ENCODE measurements at regions not wholly inside any gene's neighbourhood (a gene's known extent, or its start where the extent isn't known, plus 50 kb on each side); places are given as distances from the start of the nearest gene placed in this dataset.

DNA sequence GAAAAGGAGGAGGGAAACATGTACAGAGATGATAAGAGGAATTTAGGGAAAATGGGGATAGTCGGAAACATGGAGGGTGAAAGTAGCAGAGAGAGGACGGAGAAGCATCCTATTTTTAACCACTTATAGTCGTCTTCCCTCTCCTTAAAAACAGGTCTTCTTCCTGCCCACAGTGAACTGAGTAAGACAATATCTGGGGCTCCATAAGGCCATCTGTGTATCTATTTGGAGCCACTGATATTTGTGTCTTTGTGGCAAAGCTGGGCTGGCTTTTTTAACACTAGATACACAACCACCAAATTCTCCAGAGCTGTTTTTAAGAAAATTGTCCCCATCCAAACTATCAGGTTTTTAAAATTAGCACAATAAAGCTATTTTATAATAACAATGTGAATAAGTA, 109.5 kb upstream of the RAP1B start:
- ChIA-PET CTCF (no interaction called here), RAD21 (ENCODE audit: low non-redundant PET in 1 of 2, low total read pairs in 2 of 2, uncharacterized antibody in 2 of 2, unreplicated experiment in 2 of 2) (no interaction called here), POLR2A (no interaction called here)
- TF ChIP-seq YY1 (IDR thresholded peaks at IDR 0.05; ENCODE audit: extremely low read depth, insufficient replicate concordance, low read depth, low read length) (no peak), SIN3A (IDR thresholded peaks at IDR 0.05; ENCODE audit: low read depth) (no peak)
- no peak overlapping the region for H2AFZ ChIP-seq (ENCODE audit: low read depth, low read length, poor library complexity, severe bottlenecking)
- H3K4me1 ChIP-seq (ENCODE audit: control insufficient read depth in 1 of 2, insufficient read depth in 2 of 2, low read length in 2 of 2) = peaks cover 5 to 18% of the 10 kb centered on the region in 2 experiments; a peak in 3 of 4 replicates
- no peak overlapping the region for H3K27ac ChIP-seq (ENCODE audit: low read depth, low read length)
- ATAC-seq (no peak), DNase-seq (ENCODE audit: low read depth, low spot score) (no peak)
- H3K4me2 ChIP-seq (ENCODE audit: low read length) = no peak overlapping the region
- intact Hi-C loops (cut with micrococcal nuclease) = no loop called here
- H3K9me3 ChIP-seq (ENCODE audit: control insufficient read depth in 1 of 2, insufficient read depth in 1 of 2, low read depth in 1 of 2, low read length in 2 of 2) = no peaks in the 10 kb centered on the region
- no peaks in the 10 kb centered on the region for H3K27me3 ChIP-seq (ENCODE audit: insufficient read depth, low read length)
- no peaks in the 10 kb centered on the region for H3K79me2 ChIP-seq (ENCODE audit: insufficient read depth, low read length)
- BruUV-seq (replicated peaks) = no TSS peak
- no peak overlapping the region for H3K9ac ChIP-seq (ENCODE audit: low read length)
- H3K9me2 ChIP-seq (ENCODE audit: insufficient read depth) = no peaks in the 10 kb centered on the region
- H3K36me3 ChIP-seq (ENCODE audit: control insufficient read depth in 1 of 2, insufficient read depth in 2 of 2, low read length in 2 of 2) = no peaks in the 10 kb centered on the region
- H3K4me3 ChIP-seq (replicated peaks in 1 of 2; ENCODE audit: low read depth in 1 of 2, low read length in 2 of 2) = no peak overlapping the region
- no peaks in the 10 kb centered on the region for H4K20me1 ChIP-seq (ENCODE audit: insufficient read depth)

DNA sequence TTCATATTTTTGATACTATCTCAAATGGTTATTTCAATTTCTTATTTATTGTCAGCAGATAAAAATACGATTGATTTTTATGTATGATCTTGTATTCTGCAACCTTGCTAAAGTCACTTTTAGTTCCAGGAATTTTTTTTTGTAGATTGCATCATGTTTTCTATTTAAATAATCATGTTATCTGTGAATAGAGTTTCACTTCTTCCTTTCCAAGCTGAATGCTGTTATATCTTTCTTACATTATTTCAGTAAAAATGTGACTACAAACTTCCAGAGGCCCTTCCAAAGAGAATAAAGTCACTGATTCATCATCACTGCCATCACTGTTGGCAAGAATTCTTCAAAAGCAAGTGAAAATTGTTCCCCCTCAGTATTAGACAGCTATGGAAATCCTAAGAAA, 104.7 kb upstream of the RAP1B start:
- intact Hi-C loops (cut with micrococcal nuclease) = no loop called here
- ChIA-PET CTCF (no interaction called here), POLR2A (no interaction called here), RAD21 (ENCODE audit: low non-redundant PET in 1 of 2, low total read pairs in 2 of 2, uncharacterized antibody in 2 of 2, unreplicated experiment in 2 of 2) (no interaction called here)
- ATAC-seq = no peak
- no peaks in the 10 kb centered on the region for H3K27me3 ChIP-seq (ENCODE audit: insufficient read depth, low read length)
- H3K79me2 ChIP-seq (ENCODE audit: insufficient read depth, low read length) = no peaks in the 10 kb centered on the region
- no peaks in the 10 kb centered on the region for H3K36me3 ChIP-seq (ENCODE audit: control insufficient read depth in 1 of 2, insufficient read depth in 2 of 2, low read length in 2 of 2)
- H3K9me2 ChIP-seq (ENCODE audit: insufficient read depth) = no peaks in the 10 kb centered on the region
- no peak overlapping the region for H3K9ac ChIP-seq (ENCODE audit: low read length)
- no TSS peak for BruUV-seq (replicated peaks)
- H3K9me3 ChIP-seq (ENCODE audit: control insufficient read depth in 1 of 2, insufficient read depth in 1 of 2, low read depth in 1 of 2, low read length in 2 of 2) = no peaks in the 10 kb centered on the region
- TF ChIP-seq CBX3 (IDR thresholded peaks at IDR 0.05; ENCODE audit: low read depth) (no peak), ELF1 (IDR thresholded peaks at IDR 0.05; ENCODE audit: borderline replicate concordance, low read depth) (no peak), JUND (IDR thresholded peaks at IDR 0.05) (no peak), POLR2A (IDR thresholded peaks at IDR 0.05; ENCODE audit: borderline replicate concordance, extremely low read depth, insufficient read depth, insufficient read length) (no peak), POLR2AphosphoS5 (IDR thresholded peaks at IDR 0.05; ENCODE audit: low read depth, low read length) (no peak), SP1 (IDR thresholded peaks at IDR 0.05; ENCODE audit: low read depth) (no peak), SRF (IDR thresholded peaks at IDR 0.05; ENCODE audit: low read depth) (no peak), EZH2phosphoT487 (IDR thresholded peaks at IDR 0.05; ENCODE audit: borderline replicate concordance) (no peak), ZFX (IDR thresholded peaks at IDR 0.05) (no peak), RAD21 (IDR thresholded peaks at IDR 0.05; ENCODE audit: low read depth) (no peak), FOSL1 (IDR thresholded peaks at IDR 0.05; ENCODE audit: low read depth) (no peak), ZNF274 (IDR thresholded peaks at IDR 0.05; ENCODE audit: low read depth, low read length) (no peak)
- TF ChIP-seq, protein P1, sequence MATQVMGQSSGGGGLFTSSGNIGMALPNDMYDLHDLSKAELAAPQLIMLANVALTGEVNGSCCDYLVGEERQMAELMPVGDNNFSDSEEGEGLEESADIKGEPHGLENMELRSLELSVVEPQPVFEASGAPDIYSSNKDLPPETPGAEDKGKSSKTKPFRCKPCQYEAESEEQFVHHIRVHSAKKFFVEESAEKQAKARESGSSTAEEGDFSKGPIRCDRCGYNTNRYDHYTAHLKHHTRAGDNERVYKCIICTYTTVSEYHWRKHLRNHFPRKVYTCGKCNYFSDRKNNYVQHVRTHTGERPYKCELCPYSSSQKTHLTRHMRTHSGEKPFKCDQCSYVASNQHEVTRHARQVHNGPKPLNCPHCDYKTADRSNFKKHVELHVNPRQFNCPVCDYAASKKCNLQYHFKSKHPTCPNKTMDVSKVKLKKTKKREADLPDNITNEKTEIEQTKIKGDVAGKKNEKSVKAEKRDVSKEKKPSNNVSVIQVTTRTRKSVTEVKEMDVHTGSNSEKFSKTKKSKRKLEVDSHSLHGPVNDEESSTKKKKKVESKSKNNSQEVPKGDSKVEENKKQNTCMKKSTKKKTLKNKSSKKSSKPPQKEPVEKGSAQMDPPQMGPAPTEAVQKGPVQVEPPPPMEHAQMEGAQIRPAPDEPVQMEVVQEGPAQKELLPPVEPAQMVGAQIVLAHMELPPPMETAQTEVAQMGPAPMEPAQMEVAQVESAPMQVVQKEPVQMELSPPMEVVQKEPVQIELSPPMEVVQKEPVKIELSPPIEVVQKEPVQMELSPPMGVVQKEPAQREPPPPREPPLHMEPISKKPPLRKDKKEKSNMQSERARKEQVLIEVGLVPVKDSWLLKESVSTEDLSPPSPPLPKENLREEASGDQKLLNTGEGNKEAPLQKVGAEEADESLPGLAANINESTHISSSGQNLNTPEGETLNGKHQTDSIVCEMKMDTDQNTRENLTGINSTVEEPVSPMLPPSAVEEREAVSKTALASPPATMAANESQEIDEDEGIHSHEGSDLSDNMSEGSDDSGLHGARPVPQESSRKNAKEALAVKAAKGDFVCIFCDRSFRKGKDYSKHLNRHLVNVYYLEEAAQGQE (IDR thresholded peaks at IDR 0.05; ENCODE audit: low read depth) = no peak
- DNase-seq (ENCODE audit: low read depth, low spot score) = no peak
- H4K20me1 ChIP-seq (ENCODE audit: insufficient read depth) = no peaks in the 10 kb centered on the region
- H3K4me1 ChIP-seq (ENCODE audit: control insufficient read depth in 1 of 2, insufficient read depth in 2 of 2, low read length in 2 of 2) = no peaks in the 10 kb centered on the region
- H2AFZ ChIP-seq (ENCODE audit: low read depth, low read length, poor library complexity, severe bottlenecking) = no peak overlapping the region
- H3K4me3 ChIP-seq (replicated peaks in 1 of 2; ENCODE audit: low read depth in 1 of 2, low read length in 2 of 2) = no peak overlapping the region
- no peak overlapping the region for H3K27ac ChIP-seq (ENCODE audit: low read depth, low read length)
- no peak overlapping the region for H3K4me2 ChIP-seq (ENCODE audit: low read length)
